Dendritic cell treated with granulocyte-macrophage colony-stimulating factor and Interleukin-4, amounts not matched to agents 40 ng/mL and 50 ng/mL, for 4 days (primary cell): ENCODE measurements at regions not wholly inside any gene's neighbourhood (a gene's known extent, or its start where the extent isn't known, plus 50 kb on each side); places are given as distances from the start of the nearest gene placed in this dataset.
"Not testable (repeated sequence)": the region's sequence is repeated elsewhere in the genome, so short reads cannot be mapped to it uniquely, and the experiment has no call there.

Experiments used
- H3K27ac Mint-ChIP-seq: one replicate; pipeline ENCODE4 v1.8.0; 2022; ENCODE audit warnings: mild to moderate bottlenecking, mixed read lengths
- H3K27me3 Mint-ChIP-seq: one replicate; pipeline ENCODE4 v1.8.0; 2022; ENCODE audit warnings: mild to moderate bottlenecking, mixed read lengths
- H3K36me3 Mint-ChIP-seq: one replicate; pipeline ENCODE4 v1.8.0; 2022; ENCODE audit warnings: low read depth, mixed read lengths
- H3K4me1 Mint-ChIP-seq: one replicate; pipeline ENCODE4 v1.8.0; 2022; ENCODE audit warnings: low read depth, mixed read lengths
- H3K4me3 Mint-ChIP-seq: one replicate; pipeline ENCODE4 v1.8.0; 2022; ENCODE audit warnings: mild to moderate bottlenecking, moderate library complexity, mixed read lengths
- H3K9me3 Mint-ChIP-seq: one replicate; pipeline ENCODE4 v1.8.0; 2022; ENCODE audit warnings: mixed read lengths
- intact Hi-C: fragments of 100-400 bp; cut with micrococcal nuclease; formaldehyde crosslinking; loops from one replicate; pipeline ENCODE4 v1.15.0; 2022

DNA sequence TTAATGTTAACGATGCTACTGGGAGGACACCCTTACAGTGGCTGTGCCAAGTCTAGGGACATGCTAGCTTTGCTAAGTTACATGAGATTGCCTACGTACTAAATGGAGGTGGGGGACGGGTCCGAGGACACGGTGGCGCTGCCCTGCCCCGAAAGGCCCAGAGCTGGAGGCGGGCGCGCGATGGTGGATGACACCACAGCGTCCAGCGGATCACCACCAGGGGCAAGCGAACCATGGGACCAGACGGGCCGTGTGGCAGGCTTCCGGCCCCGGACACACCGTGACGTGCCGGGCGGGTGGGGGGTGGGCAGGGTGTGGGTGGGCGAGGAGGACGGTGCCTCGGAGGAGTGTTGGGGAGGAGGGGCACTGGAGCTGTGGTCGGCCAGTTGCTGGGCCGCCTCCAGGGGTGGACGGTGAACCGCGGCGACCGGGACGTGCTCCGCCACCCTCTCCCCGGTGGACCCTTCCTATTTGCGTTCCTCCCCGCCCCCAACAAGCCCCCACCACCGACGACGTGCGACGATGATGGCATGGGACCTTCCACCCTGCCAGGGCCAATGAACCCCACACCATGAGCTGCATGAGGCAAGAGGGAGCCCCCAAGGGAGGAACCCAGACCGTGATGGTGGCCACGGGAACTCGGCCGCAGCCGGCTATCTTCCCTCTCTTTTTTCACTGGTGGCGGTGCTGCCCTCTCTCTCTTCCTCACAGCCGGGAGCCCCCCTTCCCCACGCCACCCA, 773.3 kb upstream of the DEFB115 start:
- intact Hi-C loops = no loop called here
- peaks cover 84% of the 10 kb centered on the region for H3K9me3 Mint-ChIP-seq
- no peak overlapping the region for H3K27ac Mint-ChIP-seq
- no peaks in the 10 kb centered on the region for H3K36me3 Mint-ChIP-seq
- no peak overlapping the region for H3K4me3 Mint-ChIP-seq
- H3K4me1 Mint-ChIP-seq = no peaks in the 10 kb centered on the region
- peaks cover 15% of the 10 kb centered on the region for H3K27me3 Mint-ChIP-seq

DNA sequence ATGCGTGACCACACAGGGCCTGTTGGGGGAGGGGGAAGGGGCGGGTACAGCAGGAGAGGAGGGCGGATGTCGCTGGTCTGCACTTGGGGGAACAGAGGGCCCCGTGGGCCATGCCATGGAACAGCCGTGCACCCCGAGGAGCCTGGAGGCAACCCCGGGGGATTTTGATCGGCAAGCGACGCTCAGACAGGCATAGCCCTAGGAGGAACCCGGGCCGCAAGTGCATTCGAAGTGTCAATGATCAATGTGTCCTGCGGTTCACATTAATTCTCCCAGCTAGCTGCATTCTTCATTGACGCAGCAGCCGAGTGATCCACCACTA, 772.8 kb upstream of the DEFB115 start:
- H3K36me3 Mint-ChIP-seq = no peaks in the 10 kb centered on the region
- H3K9me3 Mint-ChIP-seq = peaks cover 84% of the 10 kb centered on the region
- H3K4me3 Mint-ChIP-seq = no peak overlapping the region
- H3K27me3 Mint-ChIP-seq = peaks cover 19% of the 10 kb centered on the region
- no peak overlapping the region for H3K27ac Mint-ChIP-seq
- no peaks in the 10 kb centered on the region for H3K4me1 Mint-ChIP-seq
- intact Hi-C loops = no loop called here

- Mint-ChIP-seq H3K27ac (no peak overlapping the region), H3K9me3 (peaks cover 80% of the 10 kb centered on the region), H3K36me3 (no peaks in the 10 kb centered on the region), H3K4me3 (no peak overlapping the region), H3K4me1 (no peaks in the 10 kb centered on the region), H3K27me3 (peaks cover 21% of the 10 kb centered on the region)
- intact Hi-C loops = no loop called here
Measured at GRCh38 chr20:30485331-30486102, 771.9 kb upstream of the DEFB115 start.

GRCh38 chr20:30486103-30486478, 771.4 kb upstream of the DEFB115 start:
- Mint-ChIP-seq H3K4me3 (no peak overlapping the region), H3K36me3 (no peaks in the 10 kb centered on the region), H3K27ac (no peak overlapping the region), H3K4me1 (no peaks in the 10 kb centered on the region), H3K9me3 (peaks cover 85% of the 10 kb centered on the region), H3K27me3 (peaks cover 21% of the 10 kb centered on the region)
- intact Hi-C loops = no loop called here

DNA sequence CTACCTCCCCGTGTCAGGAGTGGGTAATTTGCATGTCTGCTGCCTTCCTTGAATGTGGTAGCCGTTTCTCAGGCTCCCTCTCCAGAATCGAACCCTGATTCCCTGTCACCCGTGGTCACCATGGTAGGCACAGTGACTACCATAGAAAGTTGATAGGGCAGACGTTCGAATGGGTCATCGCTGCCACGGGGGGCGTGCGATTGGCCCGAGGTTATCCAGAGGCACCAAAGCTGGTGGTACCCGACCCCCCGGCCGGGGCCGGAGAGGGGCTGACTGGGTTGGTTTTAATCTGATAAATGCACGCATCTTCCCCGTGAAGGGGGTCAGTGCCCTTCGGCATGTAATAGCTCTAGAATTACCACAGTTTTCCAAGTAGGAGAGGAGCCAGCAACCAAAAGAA, 770.0 kb upstream of the DEFB115 start:
- Mint-ChIP-seq H3K9me3 (peaks cover 82% of the 10 kb centered on the region), H3K27me3 (peaks cover 21% of the 10 kb centered on the region)
- H3K4me3 Mint-ChIP-seq, H3K4me1 Mint-ChIP-seq, intact Hi-C loops, H3K27ac Mint-ChIP-seq, H3K36me3 Mint-ChIP-seq: not testable (repeated sequence)

DNA sequence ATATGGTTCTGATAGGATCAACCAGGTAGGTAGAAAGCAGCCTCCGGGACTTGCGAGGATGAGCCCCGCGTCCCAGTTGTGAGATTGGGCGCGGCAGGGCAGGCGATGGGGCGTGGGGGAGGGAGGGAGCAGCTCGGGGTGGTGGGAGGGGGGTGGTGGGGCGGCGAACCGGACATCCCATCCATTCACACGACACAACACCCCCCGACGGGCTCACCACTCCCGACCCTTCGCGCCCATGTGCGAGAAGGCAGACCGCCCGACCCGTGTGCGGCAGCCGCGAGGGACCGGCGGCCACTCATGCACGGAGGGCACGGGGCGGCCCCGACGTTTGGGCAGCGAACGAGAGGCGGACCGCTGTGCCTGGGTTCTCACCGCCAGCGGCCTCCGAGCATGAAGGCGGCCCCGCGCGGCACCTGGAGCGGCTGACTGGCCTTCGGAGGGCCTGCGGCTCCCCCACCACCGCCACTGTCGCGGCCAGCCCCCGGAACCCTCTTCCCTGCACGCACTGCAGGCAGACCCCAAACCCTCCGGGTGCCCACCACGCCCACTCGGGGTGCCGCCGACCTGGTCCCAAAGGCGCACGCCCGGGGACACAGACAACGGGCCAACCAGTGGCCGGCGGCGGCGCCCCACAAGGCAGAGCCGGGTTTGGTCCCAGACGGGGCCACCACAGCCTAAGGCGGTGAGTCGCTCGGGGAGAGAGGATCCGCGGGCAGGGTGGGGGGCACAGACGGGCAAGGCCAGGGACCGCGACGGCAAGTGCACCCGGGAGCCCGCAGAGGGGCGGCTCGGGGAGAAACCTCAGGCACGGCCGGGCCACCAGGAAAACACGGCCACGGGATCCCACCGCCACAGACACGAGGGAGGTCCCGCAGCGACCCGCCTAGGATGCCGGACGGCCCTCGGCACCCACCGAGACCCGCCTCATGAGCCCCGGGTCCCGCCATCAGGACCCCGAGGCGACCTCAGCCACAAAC, 769.2 kb upstream of the DEFB115 start:
- H3K36me3 Mint-ChIP-seq = no peaks in the 10 kb centered on the region
- no peak overlapping the region for H3K4me3 Mint-ChIP-seq
- no peaks in the 10 kb centered on the region for H3K4me1 Mint-ChIP-seq
- peaks cover 21% of the 10 kb centered on the region for H3K27me3 Mint-ChIP-seq
- intact Hi-C loops = no loop called here
- H3K27ac Mint-ChIP-seq = no peak overlapping the region
- H3K9me3 Mint-ChIP-seq = peaks cover 79% of the 10 kb centered on the region

DNA sequence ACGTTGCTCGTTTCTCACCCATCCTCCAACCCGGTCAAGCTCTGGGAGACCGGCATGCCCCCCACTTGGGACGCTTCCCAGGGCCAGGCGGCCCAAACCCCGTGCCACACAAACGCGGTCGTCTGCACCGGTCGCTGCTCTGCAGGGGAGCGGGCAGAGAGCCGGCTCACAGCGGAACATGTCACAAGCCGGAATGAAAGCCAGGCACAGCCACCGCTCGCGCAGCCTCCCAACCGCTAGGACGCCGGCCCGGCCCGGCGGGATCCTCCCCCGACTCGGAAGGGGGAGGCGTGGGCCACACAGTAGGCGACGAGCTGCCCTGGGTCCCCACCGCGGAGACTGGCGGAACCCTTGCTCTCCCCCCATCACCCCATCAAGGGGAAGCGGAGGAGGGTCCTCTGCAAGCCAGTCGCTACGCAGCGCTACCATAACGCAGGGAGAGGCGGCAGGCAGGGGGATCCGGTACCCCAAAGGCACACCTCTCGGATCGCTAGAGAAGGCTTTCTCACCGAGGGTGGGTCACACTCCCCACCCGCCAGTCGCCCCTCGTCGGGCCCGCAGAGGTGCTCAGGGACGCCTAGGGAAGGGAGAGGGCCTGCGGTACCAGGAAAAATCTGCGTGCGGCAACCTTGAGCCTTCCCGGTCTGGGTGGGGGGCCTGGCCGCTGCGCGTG, 768.4 kb upstream of the DEFB115 start:
- intact Hi-C loops = no loop called here
- H3K27ac Mint-ChIP-seq = no peak overlapping the region

DNA sequence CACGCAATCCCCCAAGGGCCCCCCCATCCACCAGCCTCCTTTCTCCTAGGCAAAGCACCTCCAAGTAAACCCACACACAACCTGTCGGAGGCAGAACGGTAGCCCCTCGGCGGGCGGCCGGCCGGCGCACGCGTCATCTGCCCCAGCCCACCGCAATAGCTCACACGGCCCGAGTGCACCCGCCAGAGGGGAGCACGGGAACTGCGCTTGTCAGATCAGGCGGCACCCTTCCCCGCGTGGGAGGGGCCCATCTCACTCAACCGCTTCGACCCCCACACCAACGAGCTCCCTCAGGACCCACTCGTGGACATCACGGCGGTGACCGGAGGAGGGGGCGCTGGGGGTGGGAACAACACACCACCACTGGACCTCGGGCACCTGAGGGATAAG, 767.9 kb upstream of the DEFB115 start:
- intact Hi-C loops = no loop called here
- peaks cover 65% of the 10 kb centered on the region for H3K9me3 Mint-ChIP-seq
- H3K4me3 Mint-ChIP-seq = no peak overlapping the region
- H3K27ac Mint-ChIP-seq = no peak overlapping the region
- H3K27me3 Mint-ChIP-seq = peaks cover 21% of the 10 kb centered on the region
- H3K36me3 Mint-ChIP-seq = no peaks in the 10 kb centered on the region
- H3K4me1 Mint-ChIP-seq = no peaks in the 10 kb centered on the region

More for the DNA sequence above, 768.4 kb upstream of the DEFB115 start:
- Mint-ChIP-seq H3K27me3 (peaks cover 21% of the 10 kb centered on the region), H3K36me3 (no peaks in the 10 kb centered on the region), H3K9me3 (peaks cover 71% of the 10 kb centered on the region), H3K4me1 (no peaks in the 10 kb centered on the region), H3K4me3 (no peak overlapping the region)

DNA sequence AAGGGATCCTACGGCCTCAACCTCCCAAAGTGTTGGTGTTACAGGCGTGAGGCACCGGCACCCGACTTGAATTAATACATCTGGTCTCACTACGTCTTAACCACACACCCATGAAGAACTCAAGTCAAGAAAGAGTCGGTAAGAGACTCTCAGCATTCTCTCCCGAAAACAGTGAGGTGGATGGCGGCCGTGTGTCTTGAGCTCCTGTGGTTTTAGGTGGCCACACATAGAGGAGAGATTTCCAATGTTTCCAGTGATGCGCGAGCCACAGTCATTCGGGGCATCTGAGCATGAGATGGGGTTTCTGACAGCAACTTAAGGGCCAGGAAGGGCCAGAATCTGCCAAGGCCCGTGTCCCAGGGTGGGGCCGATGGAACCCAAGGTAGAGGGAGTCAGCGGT, 766.4 kb upstream of the DEFB115 start:
- intact Hi-C loops = no loop called here
- Mint-ChIP-seq H3K4me3 (no peak overlapping the region), H3K9me3 (peaks cover 51% of the 10 kb centered on the region), H3K36me3 (no peaks in the 10 kb centered on the region), H3K4me1 (no peaks in the 10 kb centered on the region), H3K27me3 (peaks cover 21% of the 10 kb centered on the region), H3K27ac (no peak overlapping the region)

GRCh38 chr20:30496656-30497055, 760.8 kb upstream of the DEFB115 start:
- H3K36me3 Mint-ChIP-seq, H3K4me3 Mint-ChIP-seq, H3K4me1 Mint-ChIP-seq: not testable (repeated sequence)

GRCh38 chr20:30497191-30497590, 760.3 kb upstream of the DEFB115 start:
- intact Hi-C loops, H3K27ac Mint-ChIP-seq, H3K4me1 Mint-ChIP-seq, H3K27me3 Mint-ChIP-seq, H3K9me3 Mint-ChIP-seq, H3K4me3 Mint-ChIP-seq, H3K36me3 Mint-ChIP-seq: not testable (repeated sequence)

More at GRCh38 chr20:30496656-30497055, 760.8 kb upstream of the DEFB115 start:
- H3K9me3 Mint-ChIP-seq, H3K27me3 Mint-ChIP-seq, intact Hi-C loops, H3K27ac Mint-ChIP-seq: not testable (repeated sequence)

DNA sequence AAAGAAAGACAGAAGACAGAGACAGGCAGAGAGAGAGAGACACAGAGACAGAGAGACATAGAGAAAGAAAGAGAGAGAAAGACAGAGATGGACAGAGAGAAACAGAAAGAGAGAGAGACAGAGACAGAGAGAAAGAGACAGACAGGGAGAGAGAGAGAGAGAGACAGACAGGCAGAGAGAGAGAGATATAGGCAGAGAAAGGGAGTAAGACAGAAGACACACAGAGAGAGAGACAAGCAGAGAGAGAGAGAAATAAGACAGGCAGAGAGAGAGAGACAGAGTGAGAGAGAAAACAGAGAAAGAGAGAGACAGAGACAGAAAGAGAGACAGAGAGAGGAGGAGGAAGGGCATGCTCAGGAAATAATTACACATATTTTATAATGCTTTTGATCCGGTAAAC, 758.3 kb upstream of the DEFB115 start:
- intact Hi-C loops = no loop called here
- Mint-ChIP-seq H3K27me3 (no peaks in the 10 kb centered on the region), H3K4me1 (no peaks in the 10 kb centered on the region), H3K27ac (no peak overlapping the region), H3K9me3 (no peaks in the 10 kb centered on the region), H3K4me3 (no peak overlapping the region), H3K36me3 (no peaks in the 10 kb centered on the region)

DNA sequence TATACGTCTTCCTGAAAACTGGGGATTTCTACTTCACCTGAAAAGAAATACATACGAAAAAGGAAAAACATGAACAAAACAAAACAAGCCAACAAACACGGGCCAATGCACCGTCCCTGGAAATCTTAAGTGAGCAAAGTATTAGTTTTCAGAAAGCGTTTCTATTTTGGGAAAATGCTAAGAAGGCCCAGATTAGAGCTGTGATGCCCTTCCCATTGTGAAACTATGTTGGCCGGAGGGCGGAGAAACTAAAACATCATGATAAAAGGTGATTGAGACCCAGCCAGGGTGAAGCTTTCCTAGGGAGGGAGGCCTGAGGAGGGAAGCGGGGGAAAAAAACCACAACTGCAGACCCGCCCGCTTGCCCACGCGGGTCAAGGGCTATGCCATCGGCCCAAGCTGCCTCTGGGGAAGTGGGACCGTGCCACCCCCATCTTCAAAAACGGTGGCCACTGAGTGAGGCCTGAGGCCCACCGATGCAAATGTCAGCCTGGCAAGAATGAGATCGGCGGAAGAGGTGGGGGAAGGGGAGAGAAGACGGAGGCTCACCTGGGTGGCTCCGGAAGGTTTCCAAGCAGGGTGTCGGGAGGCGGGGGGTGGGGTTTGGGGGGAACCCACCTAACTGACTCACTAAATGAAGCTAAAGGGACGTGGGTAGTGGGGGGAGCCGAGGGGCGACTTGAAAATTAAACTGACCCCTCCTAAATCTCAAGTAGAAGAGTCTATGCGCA, 757.6 kb upstream of the DEFB115 start:
- H3K4me1 Mint-ChIP-seq, H3K9me3 Mint-ChIP-seq, H3K4me3 Mint-ChIP-seq, H3K36me3 Mint-ChIP-seq, intact Hi-C loops, H3K27ac Mint-ChIP-seq, H3K27me3 Mint-ChIP-seq: not testable (repeated sequence)
